Chondrocyte (in vitro differentiated cells): ENCODE measurements at regions not wholly inside any gene's neighbourhood (a gene's known extent, or its start where the extent isn't known, plus 50 kb on each side); places are given as distances from the start of the nearest gene placed in this dataset.

Experiments used
- DNase-seq: peaks from one replicate; pipeline ENCODE4 v3.0.0; 2021; ENCODE audit warnings: mixed read lengths, low spot score
- H3K27ac Mint-ChIP-seq: one replicate; pipeline ENCODE4 v1.8.0; 2021; ENCODE audit warnings: mild to moderate bottlenecking, moderate library complexity, mixed read lengths; ENCODE audit not compliant: unreplicated experiment
- H3K27me3 Mint-ChIP-seq: 2 replicates; pipeline ENCODE4 v1.8.0; 2021; ENCODE audit warnings: low read depth, mixed read lengths
- H3K36me3 Mint-ChIP-seq: 2 replicates; pipeline ENCODE4 v1.8.0; 2021; ENCODE audit warnings: low read depth, mixed read lengths
- H3K4me1 Mint-ChIP-seq: 2 replicates; pipeline ENCODE4 v1.8.0; 2021; ENCODE audit warnings: low read depth, mild to moderate bottlenecking, mixed read lengths
- H3K4me3 Mint-ChIP-seq: one replicate; pipeline ENCODE4 v1.8.0; 2021; ENCODE audit warnings: mild to moderate bottlenecking, moderate library complexity, mixed read lengths; ENCODE audit not compliant: unreplicated experiment
- H3K9me3 Mint-ChIP-seq: 2 replicates; pipeline ENCODE4 v1.8.0; 2021; ENCODE audit warnings: low read depth, mixed read lengths
- CTCF ChIP-seq: fragments of 200-600 bp; sonication (generic); IDR thresholded peaks from 2 replicates; pipeline ENCODE4 v1.5.0; 2021; ENCODE audit warnings: antibody characterized with exemption, mild to moderate bottlenecking, moderate library complexity

- H3K27me3 Mint-ChIP-seq = peaks cover 9% of the 10 kb centered on the region
- no peak overlapping the region for H3K27ac Mint-ChIP-seq
- no peaks in the 10 kb centered on the region for H3K9me3 Mint-ChIP-seq
- no peak for DNase-seq
- H3K4me1 Mint-ChIP-seq = peaks cover 5% of the 10 kb centered on the region
- H3K4me3 Mint-ChIP-seq = no peak overlapping the region
- TF ChIP-seq CTCF = no peak
- peaks cover under 1% of the 10 kb centered on the region for H3K36me3 Mint-ChIP-seq
These were observed 106.2 kb upstream of the MCTP2 start for GRCh38 chr15:94125156-94125555.

- no peak for TF ChIP-seq CTCF
- Mint-ChIP-seq H3K27ac (no peak overlapping the region), H3K4me3 (no peak overlapping the region), H3K4me1 (peaks cover 16% of the 10 kb centered on the region), H3K9me3 (no peaks in the 10 kb centered on the region), H3K27me3 (no peaks in the 10 kb centered on the region), H3K36me3 (no peaks in the 10 kb centered on the region)
- no peak for DNase-seq
These were observed 108.8 kb upstream of the MCTP2 start for GRCh38 chr15:94122516-94122915.

DNA sequence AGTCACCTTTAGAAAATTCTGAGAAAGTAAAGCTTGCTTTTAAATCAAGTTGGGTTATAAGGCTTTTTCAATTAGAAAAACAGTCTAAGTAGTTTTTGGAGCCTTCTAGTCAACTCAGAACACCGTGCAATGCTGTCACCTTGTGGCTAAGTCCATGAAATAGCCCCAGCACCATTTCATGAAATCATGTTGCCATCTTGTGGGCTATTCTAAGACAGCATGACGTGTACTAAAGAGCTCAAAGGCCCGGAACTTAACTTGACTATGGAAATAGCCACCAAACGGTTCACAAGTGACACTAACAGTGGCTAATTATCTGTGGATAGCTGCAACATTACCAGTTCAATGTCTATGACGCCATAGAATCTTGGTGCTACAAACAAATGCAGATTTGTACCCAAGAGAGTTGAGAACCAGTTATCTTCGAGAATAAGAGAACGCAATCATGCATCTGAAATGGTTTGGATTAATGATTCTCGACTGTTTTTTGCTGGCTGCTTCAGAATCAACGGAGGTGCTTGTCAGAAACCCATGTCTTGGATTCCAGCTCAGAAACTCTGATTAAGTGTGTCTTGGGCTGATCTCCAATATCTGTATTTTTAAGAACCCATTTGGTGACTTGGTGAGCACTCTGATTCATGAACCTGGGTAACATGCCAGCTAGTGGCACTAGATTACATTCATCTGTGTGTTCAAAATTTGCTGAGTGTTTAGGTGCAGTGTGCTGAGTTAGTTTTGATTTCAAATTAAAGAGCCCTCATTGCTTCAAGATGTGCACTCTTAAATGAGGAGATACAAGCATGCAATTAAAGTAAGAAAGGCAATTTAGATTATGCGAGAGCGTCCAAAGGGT, 111.2 kb upstream of the MCTP2 start:
- Mint-ChIP-seq H3K4me3 (no peak overlapping the region), H3K27me3 (no peaks in the 10 kb centered on the region), H3K36me3 (no peaks in the 10 kb centered on the region), H3K4me1 (peaks cover 12% of the 10 kb centered on the region), H3K27ac (no peak overlapping the region), H3K9me3 (no peaks in the 10 kb centered on the region)
- peak; percentile 100 for TF ChIP-seq CTCF
- no peak for DNase-seq

GRCh38 chr15:94119298-94119811, 112.0 kb upstream of the MCTP2 start:
- no peak for DNase-seq
- Mint-ChIP-seq H3K9me3 (no peaks in the 10 kb centered on the region), H3K36me3 (no peaks in the 10 kb centered on the region), H3K4me1 (peaks cover 11% of the 10 kb centered on the region), H3K27ac (no peak overlapping the region), H3K4me3 (no peak overlapping the region), H3K27me3 (no peaks in the 10 kb centered on the region)
- no peak for TF ChIP-seq CTCF

- no peak for TF ChIP-seq CTCF
- no peak for DNase-seq
- H3K9me3 Mint-ChIP-seq = no peaks in the 10 kb centered on the region
- H3K4me3 Mint-ChIP-seq = no peak overlapping the region
- no peaks in the 10 kb centered on the region for H3K36me3 Mint-ChIP-seq
- H3K27me3 Mint-ChIP-seq = peaks cover 8% of the 10 kb centered on the region
- no peak overlapping the region for H3K27ac Mint-ChIP-seq
- peaks cover 13% of the 10 kb centered on the region for H3K4me1 Mint-ChIP-seq
These were observed 120.8 kb upstream of the MCTP2 start for GRCh38 chr15:94110476-94111130.
